ENCODE measurements at regions not wholly inside any gene's neighbourhood (a gene's known extent, or its start where the extent isn't known, plus 50 kb on each side); places are given as distances from the start of the nearest gene placed in this dataset.

- TF ChIP-seq CTCF (IDR thresholded peaks at IDR 0.05; ENCODE audit: extremely low read depth, missing control alignments), result no peak
- no peak for DNase-seq (ENCODE audit: low spot score)
Observed at GRCh38 chr4:38211885-38212284, 251.7 kb downstream of the PTTG2 start.

- TF ChIP-seq CTCF (IDR thresholded peaks at IDR 0.05; ENCODE audit: extremely low read depth, missing control alignments), result no peak
- no peak for DNase-seq (ENCODE audit: low spot score)
Observed at GRCh38 chr4:38213083-38213805, 253.0 kb downstream of the PTTG2 start.

GRCh38 chr4:38222892-38223291 lies 262.7 kb downstream of the PTTG2 start:
- no peak for DNase-seq (ENCODE audit: low spot score)
- no peak for TF ChIP-seq CTCF (IDR thresholded peaks at IDR 0.05; ENCODE audit: extremely low read depth, missing control alignments)

- no peak for TF ChIP-seq CTCF (IDR thresholded peaks at IDR 0.05; ENCODE audit: extremely low read depth, missing control alignments)
- no peak for DNase-seq (ENCODE audit: low spot score)
Observed at GRCh38 chr4:38223306-38223705, 263.1 kb downstream of the PTTG2 start.

- TF ChIP-seq CTCF (IDR thresholded peaks at IDR 0.05; ENCODE audit: extremely low read depth, missing control alignments), result no peak
- no peak for DNase-seq (ENCODE audit: low spot score)
Observed at GRCh38 chr4:38223782-38224236, 263.6 kb downstream of the PTTG2 start.

GRCh38 chr4:38224850-38225249 lies 264.7 kb downstream of the PTTG2 start:
- no peak for DNase-seq (ENCODE audit: low spot score)
- no peak for TF ChIP-seq CTCF (IDR thresholded peaks at IDR 0.05; ENCODE audit: extremely low read depth, missing control alignments)

- no peak for DNase-seq (ENCODE audit: low spot score)
- no peak for TF ChIP-seq CTCF (IDR thresholded peaks at IDR 0.05; ENCODE audit: extremely low read depth, missing control alignments)
Observed at GRCh38 chr4:38226170-38226569, 266.0 kb downstream of the PTTG2 start.

Measured in GM20000 (cell line).